Parathyroid adenoma (tissue), 2 donors: ENCODE measurements at regions not wholly inside any gene's neighbourhood (a gene's known extent, or its start where the extent isn't known, plus 50 kb on each side); places are given as distances from the start of the nearest gene placed in this dataset.

Experiments
- H2AFZ ChIP-seq: fragments of 300-600 bp; sonication (generic); one replicate; pipeline ENCODE4 v1.7.0; 2017; ENCODE audit warnings: antibody characterized with exemption, mild to moderate bottlenecking
- H3K27ac ChIP-seq: fragments of 300-600 bp; sonication (generic); one replicate; pipeline ENCODE4 v1.7.0; 2017
- H3K27me3 ChIP-seq: fragments of 300-600 bp; sonication (generic); one replicate; pipeline ENCODE4 v1.7.0; 2017; ENCODE audit warnings: low read length; ENCODE audit not compliant: control insufficient read depth, insufficient read depth
- H3K36me3 ChIP-seq: fragments of 300-600 bp; sonication (generic); one replicate; pipeline ENCODE4 v1.7.0; 2017; ENCODE audit warnings: low read length; ENCODE audit not compliant: control insufficient read depth, insufficient read depth
- H3K4me1 ChIP-seq: fragments of 300-600 bp; sonication (generic); one replicate; pipeline ENCODE4 v1.7.0; 2017; ENCODE audit warnings: control low read depth
- H3K4me2 ChIP-seq: fragments of 300-600 bp; sonication (generic); one replicate; pipeline ENCODE4 v1.7.0; 2017; ENCODE audit warnings: low read length
- H3K4me3 ChIP-seq: fragments of 300-600 bp; sonication (generic); one replicate; pipeline ENCODE4 v1.7.0; 2017; ENCODE audit warnings: low read depth, low read length
- H3K79me2 ChIP-seq: fragments of 300-600 bp; sonication (generic); one replicate; pipeline ENCODE4 v1.7.0; 2017; ENCODE audit warnings: control low read depth
- H3K9ac ChIP-seq: fragments of 300-600 bp; sonication (generic); one replicate; pipeline ENCODE4 v1.7.0; 2017; ENCODE audit warnings: mild to moderate bottlenecking
- H3K9me3 ChIP-seq: fragments of 300-600 bp; sonication (generic); one replicate; pipeline ENCODE4 v1.7.0; 2017; ENCODE audit warnings: low read length; ENCODE audit not compliant: control insufficient read depth
- CTCF ChIP-seq: fragments of 300-600 bp; sonication (generic); IDR thresholded peaks from one replicate; pipeline ENCODE4 v1.7.0; 2017; ENCODE audit warnings: antibody characterized with exemption, mild to moderate bottlenecking
- donor health status: primary hyperparathyroidism.

GRCh38 chr17:70976447-70976846, 807.1 kb downstream of the KCNJ2 start:
- Histone ChIP-seq H3K27ac (no peak overlapping the region), H3K79me2 (no peaks in the 10 kb centered on the region), H3K4me3 (no peak overlapping the region), H3K9me3 (no peaks in the 10 kb centered on the region), H3K4me2 (no peak overlapping the region), H3K36me3 (no peaks in the 10 kb centered on the region), H3K4me1 (no peaks in the 10 kb centered on the region), H3K9ac (no peak overlapping the region), H2AFZ (no peak overlapping the region), H3K27me3 (no peaks in the 10 kb centered on the region)
- no peak for TF ChIP-seq CTCF

- no peaks in the 10 kb centered on the region for H3K27me3 ChIP-seq
- no peak overlapping the region for H2AFZ ChIP-seq
- no peak overlapping the region for H3K27ac ChIP-seq
- no peaks in the 10 kb centered on the region for H3K9me3 ChIP-seq
- no peaks in the 10 kb centered on the region for H3K4me1 ChIP-seq
- no peak overlapping the region for H3K9ac ChIP-seq
- H3K79me2 ChIP-seq = no peaks in the 10 kb centered on the region
- H3K36me3 ChIP-seq = no peaks in the 10 kb centered on the region
- H3K4me2 ChIP-seq = no peak overlapping the region
- TF ChIP-seq CTCF = no peak
- no peak overlapping the region for H3K4me3 ChIP-seq
Observed at GRCh38 chr17:70984873-70985272, 815.5 kb downstream of the KCNJ2 start.

GRCh38 chr17:70987867-70988340, 818.6 kb downstream of the KCNJ2 start:
- Histone ChIP-seq H3K79me2 (no peaks in the 10 kb centered on the region), H2AFZ (no peak overlapping the region), H3K27me3 (no peaks in the 10 kb centered on the region)

GRCh38 chr17:70988622-70989021, 819.3 kb downstream of the KCNJ2 start:
- Histone ChIP-seq H3K4me2 (no peak overlapping the region), H3K27me3 (no peaks in the 10 kb centered on the region), H3K79me2 (no peaks in the 10 kb centered on the region), H2AFZ (no peak overlapping the region), H3K4me3 (no peak overlapping the region), H3K4me1 (no peaks in the 10 kb centered on the region), H3K9ac (no peak overlapping the region), H3K36me3 (no peaks in the 10 kb centered on the region), H3K27ac (no peak overlapping the region), H3K9me3 (no peaks in the 10 kb centered on the region)
- TF ChIP-seq CTCF = no peak

More at GRCh38 chr17:70987867-70988340, 818.6 kb downstream of the KCNJ2 start:
- no peak overlapping the region for H3K4me3 ChIP-seq
- no peaks in the 10 kb centered on the region for H3K36me3 ChIP-seq
- H3K4me1 ChIP-seq = no peaks in the 10 kb centered on the region
- no peak for TF ChIP-seq CTCF
- H3K4me2 ChIP-seq = no peak overlapping the region
- no peak overlapping the region for H3K9ac ChIP-seq
- H3K9me3 ChIP-seq = no peaks in the 10 kb centered on the region
- no peak overlapping the region for H3K27ac ChIP-seq

- Histone ChIP-seq H3K9ac (no peak overlapping the region), H3K4me3 (no peak overlapping the region), H3K79me2 (no peaks in the 10 kb centered on the region), H3K9me3 (no peaks in the 10 kb centered on the region), H3K4me2 (no peak overlapping the region), H3K36me3 (no peaks in the 10 kb centered on the region), H2AFZ (no peak overlapping the region), H3K27me3 (no peaks in the 10 kb centered on the region), H3K4me1 (no peaks in the 10 kb centered on the region), H3K27ac (no peak overlapping the region)
- no peak for TF ChIP-seq CTCF
Observed at GRCh38 chr17:70989280-70989679, 819.9 kb downstream of the KCNJ2 start.
